ENCODE measurements at regions not wholly inside any gene's neighbourhood (a gene's known extent, or its start where the extent isn't known, plus 50 kb on each side); places are given as distances from the start of the nearest gene placed in this dataset.
"Not testable (repeated sequence)": the region's sequence is repeated elsewhere in the genome, so short reads cannot be mapped to it uniquely, and the experiment has no call there.

DNA sequence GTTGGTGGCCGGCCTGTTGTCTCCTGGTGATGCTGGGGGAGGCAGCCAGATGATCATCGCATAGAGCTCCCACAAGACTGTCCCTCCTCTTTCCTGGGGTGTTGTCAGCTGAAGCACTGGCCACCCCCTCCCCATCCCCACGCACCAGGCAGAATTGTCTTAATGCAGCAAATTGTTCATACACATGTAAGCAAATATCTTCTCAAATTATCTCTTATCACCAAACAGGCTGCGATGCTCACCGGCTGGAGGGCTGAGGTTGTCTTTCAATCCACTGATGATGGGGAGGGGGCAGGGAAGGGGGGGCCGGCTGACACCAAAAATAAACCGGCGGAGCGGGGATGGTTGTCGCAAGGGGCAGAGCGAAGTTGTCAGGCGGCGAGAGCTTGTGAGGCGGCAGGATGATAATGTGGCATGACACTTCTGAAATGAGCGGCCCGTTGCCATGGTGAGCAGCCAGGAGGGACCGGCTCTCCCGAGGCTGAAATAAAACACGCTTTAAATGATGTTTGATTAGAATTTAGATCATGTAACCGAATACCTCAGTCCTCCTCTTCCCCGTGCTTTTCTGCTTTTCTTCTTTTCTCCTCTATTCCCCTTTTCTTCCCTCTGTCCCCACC is 59.8 kb downstream of the MRM1 start:
- peak; percentile 75 for DNase-seq

DNA sequence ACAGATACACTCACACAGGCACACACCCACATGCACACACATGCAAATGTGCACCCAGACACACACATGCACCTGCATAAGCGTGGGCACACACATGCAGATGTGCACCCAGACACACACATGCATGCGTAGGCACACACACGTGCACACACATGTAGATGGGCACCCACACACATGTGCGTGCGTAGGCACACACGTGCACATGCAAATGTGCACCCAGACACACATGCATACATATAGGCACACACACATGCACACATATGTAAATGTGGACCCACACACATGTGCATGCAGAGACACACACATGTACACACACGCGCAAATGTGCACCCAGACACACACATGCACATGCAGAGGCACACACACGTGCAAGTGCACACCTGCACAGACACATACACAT is 60.3 kb downstream of the MRM1 start:
- no peak for DNase-seq

DNA sequence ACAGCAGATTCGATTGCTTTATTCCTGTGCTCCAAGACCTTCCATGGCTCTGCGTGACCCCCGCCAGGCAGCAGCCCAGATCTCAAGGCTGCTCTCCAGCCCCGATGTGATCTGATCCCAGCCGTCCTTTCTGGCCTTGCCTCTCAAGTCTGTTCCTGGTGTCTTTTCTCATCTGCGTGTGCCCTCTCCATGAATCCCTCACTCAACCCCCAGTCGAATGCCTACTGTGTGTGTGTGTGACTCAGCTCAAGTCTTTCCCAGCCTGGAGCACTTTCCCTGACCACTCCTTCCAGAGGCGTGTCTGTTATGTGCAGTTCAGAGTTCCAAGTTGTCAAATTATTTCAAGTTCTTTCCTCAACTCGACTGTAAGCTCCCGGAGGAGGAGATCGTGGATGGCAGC is 64.0 kb downstream of the MRM1 start:
- no peak for DNase-seq

DNA sequence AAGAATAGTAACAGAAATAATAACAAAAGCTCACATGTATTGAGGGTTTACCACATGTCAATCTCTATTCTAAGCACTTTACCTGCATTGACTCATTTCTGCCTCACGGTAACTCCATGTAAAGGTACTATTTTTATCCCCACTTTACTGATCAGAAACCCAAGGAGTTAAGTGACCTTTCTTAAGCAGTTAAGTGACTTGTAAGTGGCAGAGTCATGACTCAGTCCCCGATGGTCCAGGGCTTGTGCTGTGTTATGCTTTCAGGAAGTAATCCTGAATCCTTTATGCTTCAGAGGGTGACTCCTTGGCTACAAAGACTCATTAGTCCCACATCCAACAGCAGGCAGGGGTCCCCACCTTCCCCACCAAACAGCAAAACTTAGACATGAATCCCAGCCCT is 66.5 kb downstream of the MRM1 start:
- DNase-seq = no peak

DNA sequence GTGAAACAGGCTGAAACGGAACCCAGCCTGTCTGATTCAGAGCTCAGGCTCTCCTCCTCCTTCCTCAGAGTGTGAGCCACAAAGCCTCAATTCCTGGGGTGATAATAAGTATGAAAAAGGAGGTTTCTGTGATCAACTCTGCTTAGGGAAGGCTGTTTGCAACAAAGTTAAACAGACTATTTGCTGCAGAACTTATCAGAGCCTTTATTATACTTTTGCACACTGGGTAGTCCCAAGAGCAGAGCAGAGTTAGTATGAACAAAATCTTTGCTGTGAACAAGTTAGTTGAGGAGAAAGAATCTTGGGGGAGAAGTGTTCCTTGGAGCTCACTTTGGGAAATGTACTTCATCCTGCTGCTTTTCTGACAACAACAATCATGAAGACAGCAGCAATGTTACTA is 67.4 kb downstream of the MRM1 start:
- no peak for DNase-seq

DNA sequence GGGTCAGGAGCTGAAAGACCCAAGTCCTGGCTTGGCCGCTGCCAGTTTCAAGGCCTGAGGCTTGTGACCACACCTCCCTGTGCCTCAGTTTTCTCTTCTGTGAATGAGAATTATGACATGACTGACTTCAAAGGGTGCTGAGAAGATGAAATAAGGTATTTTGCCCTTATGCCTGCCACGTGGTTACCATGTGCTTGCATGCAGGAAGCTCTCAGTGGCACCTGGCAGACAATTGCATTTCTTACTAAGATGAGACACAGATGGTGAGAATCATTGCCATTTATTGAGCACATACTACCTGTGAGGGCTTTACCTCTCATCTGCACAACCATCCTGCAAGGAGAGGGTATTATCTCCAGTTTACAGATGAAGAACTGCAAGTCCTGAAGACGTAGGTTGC is 69.8 kb downstream of the MRM1 start:
- no peak for DNase-seq

DNA sequence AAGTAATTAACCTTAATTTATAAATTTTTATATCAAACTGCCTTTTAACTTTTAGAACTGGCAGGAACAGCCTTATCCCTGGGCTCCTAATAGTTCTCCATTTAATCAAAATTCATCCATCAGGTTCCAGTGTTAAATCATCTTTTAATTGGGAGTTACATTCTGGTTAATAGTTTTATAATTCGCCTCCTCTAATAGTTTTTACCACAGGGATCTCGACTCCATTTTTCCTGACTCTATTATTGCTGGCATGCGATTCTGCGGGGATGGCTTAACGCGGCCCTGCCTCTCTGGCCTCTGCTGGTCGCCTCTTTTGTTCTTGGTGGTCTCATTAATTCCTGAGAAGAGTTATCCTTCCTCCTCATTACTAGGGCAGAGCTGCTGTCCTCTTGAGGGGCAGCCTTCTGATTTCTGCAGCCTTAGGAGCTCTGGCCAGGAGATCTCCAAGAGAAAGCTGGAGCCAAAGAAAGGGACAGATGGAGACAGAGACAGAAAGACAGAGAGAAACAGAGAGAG is 71.1 kb downstream of the MRM1 start:
- DNase-seq = no peak

DNA sequence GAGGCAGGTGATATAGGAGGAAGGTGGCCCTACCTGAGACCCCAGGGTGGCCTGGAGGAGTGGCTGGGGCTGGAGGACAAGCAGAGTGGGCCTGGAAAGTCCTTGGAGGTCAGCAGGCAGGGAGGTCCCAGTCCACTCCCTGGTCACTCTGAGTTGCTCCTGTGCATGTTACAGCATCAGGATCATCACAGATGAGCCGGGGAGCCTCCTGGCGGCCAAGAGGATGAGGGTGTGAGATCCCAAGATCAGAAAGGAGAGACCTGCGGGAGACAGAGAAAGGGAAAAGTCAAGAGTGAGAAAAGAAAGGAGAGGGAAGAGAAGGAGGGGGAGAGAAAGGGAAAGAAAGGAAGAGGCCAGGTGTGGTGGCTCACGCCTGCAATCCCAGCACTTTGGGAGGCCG is 71.7 kb downstream of the MRM1 start:
- no peak for DNase-seq

DNA sequence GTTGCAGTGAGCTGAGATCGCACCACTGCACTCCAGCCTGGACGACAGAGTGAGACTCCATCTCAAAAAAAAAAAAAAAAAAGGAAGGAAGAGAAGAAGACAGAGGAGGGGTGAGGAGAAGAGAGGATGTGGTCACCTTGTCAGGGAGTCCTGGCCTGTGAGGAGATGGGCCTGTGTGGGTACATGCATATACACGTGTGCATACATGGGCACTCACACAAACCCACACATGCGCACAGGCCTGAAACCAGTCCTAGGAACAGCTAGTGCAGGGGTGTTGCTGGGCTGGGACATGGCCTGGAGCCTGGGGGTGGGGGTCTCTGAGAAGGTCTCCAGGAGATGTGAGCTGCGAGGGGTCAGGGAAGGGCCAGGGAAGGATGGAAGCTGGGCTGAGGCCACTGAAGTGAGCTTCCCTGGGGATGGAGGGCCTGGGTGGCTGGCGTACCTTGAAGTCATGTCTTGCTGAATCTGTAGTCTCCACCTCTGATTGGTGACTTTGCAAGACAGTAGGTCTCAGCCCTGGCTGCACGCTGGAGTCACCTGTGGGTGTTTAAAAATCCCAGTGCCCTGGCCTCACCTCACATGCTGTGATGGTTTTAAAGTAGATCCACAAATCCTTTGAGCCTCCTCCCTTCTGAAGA is 72.4 kb downstream of the MRM1 start:
- no peak for DNase-seq

DNA sequence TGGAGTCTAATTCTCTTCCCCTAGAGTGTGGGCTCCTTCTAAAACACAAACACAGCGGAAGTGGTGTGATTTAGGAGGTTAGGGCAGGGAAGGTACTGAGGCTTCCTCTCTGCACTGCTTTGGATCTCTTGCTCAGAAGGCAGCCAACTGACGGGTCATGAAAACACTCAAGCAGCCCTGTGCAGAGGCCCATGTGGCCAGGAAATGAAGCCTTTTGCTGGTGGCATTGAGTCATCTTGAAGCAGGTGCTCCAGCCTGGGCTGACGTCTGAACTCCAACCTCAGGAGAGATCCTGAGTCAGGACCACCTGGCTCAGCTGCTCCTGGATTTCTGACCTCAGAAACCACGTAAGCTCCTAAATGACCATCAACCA is 72.9 kb downstream of the MRM1 start:
- no peak for DNase-seq

DNA sequence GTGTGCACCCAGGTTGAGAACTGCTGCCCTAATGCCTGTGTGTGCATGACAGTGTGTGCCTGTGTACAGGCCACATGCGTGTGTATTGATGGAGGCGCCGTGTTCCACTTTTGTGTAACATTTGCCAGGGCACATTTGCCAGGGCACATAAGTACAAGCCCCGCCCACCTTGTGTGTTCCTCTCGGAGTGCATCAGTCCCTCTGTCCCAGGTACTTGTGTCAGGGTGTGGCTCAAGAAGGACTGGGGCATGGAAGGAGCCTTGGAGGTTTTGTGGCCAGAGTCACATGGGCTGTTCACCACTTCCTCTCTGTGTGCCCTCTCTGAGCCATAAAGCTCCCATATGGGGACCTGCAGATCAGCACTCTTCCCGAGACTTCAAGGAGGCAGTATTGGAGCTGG is 73.9 kb downstream of the MRM1 start:
- DNase-seq = no peak

DNA sequence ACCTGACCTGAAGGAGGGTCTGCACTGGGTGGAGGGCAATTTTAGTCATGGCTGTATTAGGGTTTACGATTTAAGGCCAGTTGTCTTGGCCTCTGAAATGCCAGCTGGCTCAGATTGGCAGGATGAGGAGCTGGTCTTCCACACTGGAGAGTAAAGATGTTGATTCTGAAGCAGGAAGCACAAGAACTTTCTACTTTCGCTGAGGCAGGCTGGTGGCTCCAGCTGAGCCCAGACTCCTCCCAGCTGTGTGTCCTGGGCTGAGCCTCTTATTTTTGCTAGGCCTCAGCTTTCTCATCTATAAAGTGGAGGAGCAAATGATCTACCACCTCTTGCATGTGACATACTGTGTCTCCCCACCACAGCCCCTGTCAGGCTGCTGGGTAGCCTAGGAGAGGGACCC is 74.4 kb downstream of the MRM1 start:
- DNase-seq = no peak

DNA sequence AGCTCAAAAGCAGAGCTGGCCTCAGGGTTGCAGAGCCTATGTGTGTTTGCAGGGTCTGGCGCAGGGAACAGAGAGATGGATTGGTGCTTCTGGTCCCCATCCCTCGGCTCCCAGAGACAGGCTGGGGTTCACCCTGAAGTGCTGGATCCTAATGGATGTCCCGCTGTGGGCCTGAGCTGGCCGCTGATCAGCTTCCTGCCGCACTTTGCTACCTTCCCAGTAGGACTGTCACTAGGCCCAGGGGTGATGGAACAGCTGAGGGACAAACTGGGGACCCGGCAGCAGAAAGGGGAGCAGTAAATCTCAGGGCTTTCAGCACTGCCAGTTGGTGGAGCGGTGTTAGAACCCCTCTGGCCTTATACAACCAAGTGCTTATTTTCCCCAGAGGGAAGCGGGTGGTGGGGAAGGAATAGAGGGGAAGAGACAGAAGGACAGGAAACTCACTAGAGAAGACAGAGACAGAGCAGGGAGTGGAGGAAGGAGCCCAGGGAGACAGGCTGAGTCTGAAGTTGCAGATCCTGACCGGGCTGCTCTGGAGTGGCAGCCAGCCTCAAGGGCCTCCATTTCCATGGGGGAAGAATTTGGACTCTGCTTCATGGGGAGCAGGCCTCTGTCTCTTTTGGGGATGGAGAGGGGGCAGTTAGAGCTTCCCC is 78.6 kb downstream of the MRM1 start:
- DNase-seq = no peak

DNA sequence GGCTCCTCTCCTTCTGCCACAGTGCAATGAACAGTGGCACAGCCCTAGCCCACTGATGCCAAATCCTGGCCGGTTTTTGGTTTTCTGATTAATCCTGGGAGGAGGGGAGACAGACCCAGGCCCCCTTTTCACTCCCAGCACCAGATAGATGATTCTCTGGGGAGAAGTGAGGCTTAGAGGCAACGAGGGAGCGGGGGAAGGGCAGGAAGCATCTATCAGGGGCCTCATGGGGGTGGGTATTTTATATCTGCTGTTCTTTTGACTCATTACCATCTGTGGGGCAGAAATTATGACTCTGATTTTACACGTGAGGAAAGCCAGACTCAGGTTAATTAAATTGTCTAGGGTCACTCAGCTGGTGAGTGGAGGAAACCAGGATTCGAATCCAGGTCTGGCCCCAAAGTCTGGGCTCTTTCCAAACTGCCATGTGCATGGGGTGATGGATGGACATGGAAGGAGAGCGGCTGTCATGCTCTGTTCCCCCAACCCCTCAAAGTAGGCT is 79.4 kb downstream of the MRM1 start:
- DNase-seq = no peak

DNA sequence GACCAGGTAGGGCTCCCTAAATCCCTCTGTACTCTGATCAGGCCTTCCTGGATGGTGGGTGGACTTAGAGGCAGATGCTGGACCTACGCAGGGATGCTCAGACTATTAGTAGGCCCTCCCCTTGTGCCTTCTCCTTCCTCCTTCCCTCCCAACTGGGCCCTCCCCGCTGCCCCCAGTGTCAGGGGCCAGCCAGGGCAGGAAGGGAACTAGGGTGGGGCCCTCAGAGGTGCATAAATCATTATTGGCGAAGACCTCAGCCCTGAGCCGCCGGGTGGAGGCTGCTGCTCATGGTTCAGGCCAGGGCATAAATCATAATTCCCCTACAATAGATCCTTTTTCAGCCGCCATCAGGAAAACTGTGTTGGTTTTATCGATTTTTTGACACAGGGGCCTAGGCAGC is 81.4 kb downstream of the MRM1 start:
- DNase-seq = no peak

DNA sequence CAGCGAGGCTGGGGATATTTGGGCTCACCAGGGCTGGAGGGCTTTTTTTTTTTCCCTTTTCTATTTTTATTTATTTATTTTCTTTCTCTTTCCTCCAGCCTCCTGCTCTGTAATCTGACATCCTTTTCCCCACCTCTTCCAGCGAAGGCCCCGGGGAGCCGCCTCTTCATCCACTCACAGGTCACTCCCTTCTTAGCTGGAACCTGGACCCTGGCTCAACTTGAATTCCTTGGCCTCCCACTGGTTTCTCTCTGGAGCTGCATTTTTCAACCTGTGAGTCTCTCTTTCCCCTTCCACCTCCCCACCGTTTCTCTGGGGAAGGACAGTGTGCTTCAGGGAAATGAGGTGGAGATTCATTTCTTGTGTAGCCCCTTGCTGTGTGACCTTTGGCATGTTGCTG is 82.0 kb downstream of the MRM1 start:
- no peak for DNase-seq

DNA sequence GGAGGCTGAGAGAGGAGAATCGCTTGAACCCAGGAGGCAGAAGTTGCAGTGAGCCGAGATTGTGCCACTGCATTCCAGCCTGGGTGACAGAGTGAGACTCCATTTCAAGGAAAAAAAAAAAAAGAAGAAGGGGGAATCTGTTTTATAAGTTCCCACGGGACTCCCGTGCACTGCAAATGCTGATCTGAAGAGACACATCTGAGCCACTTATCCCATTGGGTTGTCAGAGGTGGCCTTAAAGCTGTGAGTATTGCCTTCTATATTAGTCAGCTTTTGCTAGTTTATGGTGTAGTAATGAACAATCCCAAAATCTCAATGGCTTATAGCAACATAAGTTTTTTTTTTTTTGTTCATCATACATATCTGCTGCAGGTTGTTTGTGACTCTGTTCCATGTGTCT is 82.8 kb downstream of the MRM1 start:
- no peak for DNase-seq

DNA sequence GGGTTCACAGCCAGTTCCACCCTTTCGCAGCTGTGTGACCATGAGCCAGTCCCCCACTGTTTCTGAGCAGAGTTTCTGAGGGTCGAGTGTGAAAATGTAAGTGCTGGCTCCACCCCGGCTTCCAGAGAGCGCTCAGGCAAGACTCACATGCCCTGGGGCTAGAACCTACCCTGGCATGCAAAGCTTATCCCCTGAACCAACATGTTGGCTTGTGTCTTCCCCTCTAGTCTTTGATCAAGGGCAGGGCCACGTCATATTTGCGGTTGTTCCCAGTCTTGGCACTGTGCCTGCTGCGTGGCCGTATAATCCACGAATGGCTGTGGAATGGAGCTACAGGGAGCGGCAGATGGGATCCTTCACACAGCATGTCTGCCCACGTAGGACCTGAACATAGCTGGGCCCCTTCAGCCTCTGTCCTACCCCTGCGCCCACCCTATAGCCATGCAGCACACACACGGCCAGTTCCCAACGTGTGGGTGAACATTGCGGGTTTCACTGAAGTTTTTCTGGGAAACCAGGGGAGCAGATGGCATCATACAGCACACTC is 84.8 kb downstream of the MRM1 start:
- no peak for DNase-seq

DNA sequence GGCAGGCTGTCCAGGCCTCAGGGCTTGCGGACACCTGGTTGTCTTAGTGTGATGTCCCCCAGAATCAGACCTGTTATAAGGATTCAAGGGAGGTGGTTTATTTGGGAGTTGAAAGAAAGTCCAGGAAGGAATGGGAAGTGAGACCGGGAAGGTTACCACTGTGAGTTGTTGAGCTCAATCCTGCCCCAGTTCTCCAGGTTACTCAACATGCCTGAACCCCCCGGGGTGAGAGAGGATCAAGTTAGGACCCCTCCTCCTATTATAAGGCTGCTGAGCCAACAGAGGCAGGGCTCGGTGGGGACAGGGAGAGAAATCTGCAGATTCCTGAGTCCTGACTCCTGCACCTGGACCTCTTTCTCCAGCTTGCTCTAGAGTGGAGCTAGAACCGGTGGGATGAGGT is 86.4 kb downstream of the MRM1 start:
- no peak for DNase-seq

DNA sequence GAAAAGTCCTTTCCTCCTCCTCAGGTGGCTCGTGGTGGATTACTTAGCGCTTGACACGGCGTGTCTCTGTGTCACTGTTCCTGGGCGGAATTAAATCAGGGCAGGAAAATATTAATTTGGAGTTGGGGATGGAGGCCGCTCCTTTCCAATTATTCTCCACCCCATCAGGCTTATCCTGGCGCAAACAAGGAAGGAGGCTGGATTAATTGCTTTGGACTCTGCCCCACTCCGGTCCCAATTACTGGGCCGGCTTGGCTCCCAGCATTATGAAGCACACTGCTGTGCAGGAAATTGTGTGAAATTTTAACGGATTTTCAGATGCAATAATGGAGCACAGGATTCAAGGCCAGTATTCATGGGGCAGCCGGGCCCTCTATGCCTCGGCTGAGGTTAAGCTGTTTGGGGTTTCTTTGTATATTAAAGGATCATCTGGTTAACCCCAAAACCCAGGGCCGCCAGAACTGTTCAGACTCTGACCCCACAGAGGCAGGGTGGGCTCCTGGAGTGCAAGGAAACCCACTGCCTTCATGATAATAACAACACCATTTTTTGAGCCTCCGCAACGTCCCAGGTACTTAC is 87.8 kb downstream of the MRM1 start:
- DNase-seq = no peak

DNA sequence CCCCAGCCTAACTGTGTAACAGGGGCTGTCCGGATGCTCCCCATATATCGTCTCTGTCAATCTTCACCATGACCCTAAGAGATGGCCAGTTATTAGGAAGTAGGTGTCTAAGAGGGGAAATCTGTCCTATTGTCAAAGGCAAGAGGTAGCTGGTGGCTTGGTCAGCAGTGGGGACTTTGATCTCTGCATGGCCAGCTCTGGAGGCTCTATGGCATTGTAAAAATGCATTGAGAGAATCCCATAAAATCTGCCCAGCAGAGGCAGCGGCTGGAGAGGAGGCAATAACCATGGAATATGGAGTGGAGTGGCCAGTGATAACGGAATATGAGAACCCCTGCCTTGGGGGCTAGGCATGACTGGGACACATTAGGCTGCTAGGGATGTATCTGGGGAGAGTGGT is 88.8 kb downstream of the MRM1 start:
- DNase-seq = no peak

DNA sequence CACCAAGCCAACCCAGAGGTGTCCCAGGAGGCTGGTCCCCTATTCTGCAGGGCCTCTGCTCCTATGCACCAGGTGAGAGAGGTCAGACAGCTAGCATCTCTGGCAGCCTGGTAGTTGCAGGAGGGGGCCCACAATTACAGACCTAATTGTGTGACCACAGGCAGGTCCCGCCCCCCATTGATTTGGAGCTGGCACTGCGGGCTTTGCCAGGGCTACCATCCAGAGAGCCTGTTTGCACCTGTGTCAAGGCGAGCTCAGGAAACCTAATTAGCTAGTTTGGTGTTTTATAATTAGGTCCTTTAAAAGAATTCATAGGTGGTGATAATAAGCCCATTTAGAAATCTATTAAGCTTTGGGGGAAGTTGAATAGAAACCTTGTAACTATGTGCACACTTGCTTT is 90.2 kb downstream of the MRM1 start:
- DNase-seq = no peak

DNA sequence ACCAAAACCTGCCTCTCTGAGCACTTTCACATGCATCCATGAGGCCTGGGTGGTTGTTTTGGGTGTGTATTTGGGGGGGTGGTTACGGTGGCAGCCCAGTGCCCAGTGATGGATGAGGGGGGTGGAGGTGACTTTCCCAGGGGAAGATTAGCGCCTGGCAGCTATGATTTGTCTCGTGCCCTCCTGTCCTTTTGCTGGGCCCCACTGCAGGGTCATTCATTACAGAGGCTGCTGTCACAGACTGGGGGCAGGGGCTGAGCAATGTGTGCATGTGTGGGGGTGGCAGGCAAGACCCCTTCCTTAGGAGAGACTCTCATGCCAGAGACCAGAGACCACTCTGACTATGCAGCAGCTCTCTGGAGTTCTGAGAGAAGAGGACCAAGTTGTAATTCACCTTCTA is 93.7 kb downstream of the MRM1 start:
- DNase-seq = no peak

DNA sequence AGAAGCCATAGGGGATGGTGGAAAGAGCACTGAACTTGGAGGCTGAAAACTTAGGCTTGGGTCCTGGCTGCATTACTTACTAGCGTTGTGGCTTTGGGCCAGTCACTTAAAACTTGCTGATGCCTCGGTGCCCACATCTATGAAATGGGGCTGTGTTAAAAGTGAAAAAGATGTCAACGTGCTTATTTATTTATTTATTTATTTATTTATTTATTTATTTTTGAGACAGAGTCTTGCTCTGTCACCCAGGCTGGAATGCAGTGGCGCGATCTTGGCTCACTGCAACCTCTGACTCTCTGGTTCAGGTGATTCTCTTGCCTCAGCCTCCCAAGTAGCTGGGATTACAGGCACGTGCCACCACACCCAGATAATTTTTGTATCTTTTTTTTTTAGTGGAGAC is 94.3 kb downstream of the MRM1 start:
- not testable (repeated sequence) for DNase-seq
